ENCODE measurements at regions not wholly inside any gene's neighbourhood (a gene's known extent, or its start where the extent isn't known, plus 50 kb on each side); places are given as distances from the start of the nearest gene placed in this dataset.

DNA sequence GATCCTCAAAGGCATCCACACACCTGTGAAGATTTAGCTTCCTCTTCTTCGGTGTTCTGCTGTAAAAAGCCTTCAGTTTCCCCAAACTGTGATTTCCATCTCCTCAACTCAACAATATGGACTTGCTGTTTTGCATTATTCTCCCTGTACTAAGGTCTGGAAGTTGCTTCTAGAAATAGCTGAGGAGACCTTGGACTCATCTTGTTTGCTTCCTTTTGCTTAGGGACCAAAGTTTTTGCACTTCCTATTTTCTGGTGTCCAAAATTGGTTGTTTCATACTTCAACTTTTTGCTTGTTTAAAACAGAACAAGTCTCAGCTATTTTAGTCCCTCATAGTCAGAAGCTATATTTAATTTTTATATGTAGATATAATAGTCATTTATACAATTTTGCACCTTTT is 201.9 kb upstream of the COPS8 start:
- no peak for DNase-seq

DNA sequence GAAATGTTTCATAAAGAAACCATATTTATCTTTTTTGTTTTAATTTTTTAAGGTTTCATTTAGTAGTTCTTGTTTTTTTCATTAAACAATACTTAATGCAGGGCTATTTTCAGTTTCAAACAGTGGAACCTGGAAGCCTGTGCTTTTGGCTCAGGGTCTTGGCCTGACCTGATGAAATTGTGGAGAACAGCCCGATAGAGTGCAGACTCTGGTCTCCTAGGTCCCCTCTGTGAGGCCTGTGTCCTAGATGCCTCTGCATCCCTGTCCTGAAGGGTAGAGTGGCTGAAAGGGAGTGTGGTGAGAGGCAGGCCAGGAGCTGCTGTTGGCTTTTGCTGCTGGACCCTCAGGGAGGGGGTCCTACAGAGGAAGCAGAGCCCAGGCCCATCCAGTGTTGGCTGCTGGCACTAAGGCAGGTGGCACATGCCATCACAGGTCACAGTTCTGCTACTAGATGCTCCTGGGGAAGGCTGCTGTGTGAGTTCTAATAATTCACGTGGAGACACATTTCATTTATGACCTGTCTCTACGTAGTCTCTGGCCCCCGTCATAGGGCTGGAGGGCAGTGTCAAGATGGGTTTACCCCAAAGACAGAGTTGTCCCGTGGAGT is 201.0 kb upstream of the COPS8 start:
- no peak for DNase-seq

DNA sequence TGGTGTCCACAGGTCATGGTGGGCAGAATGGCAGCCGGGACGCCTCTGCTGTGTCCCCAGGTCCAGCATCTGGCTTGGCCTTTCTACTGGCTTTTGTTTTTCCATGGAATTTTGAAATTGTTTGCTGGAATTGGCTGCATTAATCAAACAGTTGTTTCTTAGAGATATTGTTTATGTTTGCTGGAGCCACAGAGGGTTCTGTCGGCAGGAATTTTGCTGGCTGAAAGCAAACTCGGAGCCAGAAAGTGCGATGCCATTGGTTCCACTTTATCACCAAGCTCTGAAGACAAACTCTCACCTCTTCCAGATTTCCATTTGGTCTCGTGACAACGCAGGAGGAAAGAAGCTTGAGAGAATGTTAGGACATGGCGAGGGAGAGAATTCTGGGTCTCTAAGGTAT is 199.2 kb upstream of the COPS8 start:
- DNase-seq = no peak

DNA sequence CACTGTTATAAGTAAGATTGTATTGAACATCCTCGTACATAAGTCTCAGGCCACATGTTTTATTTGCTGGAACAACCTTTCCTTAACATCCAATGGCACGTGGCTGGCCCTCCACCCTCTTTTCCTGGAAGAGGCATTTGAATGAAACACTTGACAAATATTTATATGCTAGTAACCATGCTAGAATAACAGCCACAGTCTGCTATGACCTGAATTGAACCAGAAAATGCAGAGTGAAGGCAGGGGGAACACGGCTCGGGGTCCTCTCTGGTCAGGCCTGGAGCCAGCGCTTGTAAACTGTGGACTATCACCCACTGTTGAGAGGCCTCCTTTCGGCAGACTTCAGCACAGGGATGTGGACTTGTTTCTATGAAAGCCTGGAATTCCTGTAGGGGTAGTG is 198.2 kb upstream of the COPS8 start:
- DNase-seq = no peak

DNA sequence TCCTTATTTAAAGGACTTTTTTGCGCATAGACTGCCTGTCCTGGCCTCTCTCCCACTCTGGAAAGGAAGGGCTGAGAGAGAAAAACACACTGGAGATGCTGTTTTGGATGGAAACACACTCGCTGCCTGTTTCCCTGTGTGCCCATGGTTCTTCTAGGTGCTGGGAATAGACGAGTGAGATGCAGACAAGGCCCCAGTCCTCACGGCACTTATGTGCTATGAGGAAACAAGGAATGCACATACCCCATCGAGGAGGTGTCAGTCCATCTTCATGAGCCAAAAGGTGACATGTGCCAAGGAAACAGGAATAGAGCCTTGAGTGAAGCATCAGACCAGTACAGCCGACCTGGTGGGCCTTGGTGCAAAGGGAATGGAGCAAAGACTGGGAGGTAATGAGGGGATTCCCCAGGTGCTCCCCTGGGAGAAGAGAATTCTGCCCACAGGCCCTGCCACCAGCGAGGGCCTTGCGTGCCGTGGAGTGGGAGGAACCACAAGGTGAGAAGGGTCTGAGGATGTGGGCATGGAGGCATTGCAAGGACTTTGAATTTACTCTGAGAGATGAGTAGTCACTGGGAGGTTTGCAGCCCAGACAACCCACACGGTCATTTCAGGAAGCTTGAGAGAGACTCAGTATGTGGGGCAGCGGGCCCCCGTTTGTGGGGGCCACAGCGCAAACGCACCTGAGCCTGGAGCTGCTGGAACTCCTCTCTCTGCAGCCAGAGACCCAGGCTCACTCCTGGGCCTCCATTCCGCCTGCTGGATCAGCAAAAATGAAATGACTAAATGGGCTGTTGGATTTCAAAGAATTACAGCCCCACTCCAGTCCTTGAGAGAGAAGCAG is 197.5 kb upstream of the COPS8 start:
- no peak for DNase-seq

DNA sequence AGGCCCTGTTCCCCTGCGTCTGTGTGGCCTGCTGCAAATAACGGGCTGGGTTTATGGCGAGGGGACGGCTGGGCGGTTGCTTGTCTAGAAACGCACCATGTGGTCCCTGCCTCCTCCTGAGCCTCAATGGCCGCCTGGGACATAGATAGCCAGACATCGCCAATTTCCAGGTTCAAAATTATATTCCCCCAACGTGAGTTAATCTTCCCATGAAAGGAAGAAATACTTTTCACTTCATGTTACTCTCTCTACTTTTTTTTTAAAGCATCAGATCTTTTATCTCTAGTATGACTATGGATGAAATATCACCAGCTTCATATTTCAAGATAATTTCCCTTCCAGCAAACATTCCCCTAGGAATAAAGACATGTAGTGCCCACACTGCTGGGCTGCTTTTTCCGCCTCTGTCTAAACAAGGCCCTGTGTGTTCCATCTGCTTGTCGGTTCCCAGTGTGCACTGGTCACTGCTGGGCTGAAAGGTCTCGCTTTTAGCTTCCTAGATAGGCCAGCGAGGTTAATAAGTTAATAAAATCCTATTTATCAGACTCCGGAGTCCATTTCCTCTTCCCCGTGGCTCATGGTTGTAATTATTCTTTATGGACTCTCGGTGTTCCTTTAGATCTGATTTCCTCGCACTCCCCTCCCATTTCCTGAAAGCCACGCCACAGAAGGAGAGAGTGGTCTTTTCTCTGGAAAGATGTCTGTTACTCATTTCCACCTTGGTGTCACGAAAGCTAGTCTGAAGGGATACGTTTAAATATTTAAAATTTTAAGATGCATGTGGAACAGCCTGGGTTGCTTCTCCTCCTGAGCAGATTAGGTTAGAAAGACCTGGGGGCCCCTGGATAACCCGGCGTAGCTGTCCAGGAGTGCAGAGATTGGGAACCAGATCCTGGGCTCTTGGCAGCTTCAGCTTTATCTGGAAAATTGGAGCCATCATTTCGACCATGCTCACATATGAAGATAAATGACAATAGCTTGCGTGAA is 196.6 kb upstream of the COPS8 start:
- no peak for DNase-seq

DNA sequence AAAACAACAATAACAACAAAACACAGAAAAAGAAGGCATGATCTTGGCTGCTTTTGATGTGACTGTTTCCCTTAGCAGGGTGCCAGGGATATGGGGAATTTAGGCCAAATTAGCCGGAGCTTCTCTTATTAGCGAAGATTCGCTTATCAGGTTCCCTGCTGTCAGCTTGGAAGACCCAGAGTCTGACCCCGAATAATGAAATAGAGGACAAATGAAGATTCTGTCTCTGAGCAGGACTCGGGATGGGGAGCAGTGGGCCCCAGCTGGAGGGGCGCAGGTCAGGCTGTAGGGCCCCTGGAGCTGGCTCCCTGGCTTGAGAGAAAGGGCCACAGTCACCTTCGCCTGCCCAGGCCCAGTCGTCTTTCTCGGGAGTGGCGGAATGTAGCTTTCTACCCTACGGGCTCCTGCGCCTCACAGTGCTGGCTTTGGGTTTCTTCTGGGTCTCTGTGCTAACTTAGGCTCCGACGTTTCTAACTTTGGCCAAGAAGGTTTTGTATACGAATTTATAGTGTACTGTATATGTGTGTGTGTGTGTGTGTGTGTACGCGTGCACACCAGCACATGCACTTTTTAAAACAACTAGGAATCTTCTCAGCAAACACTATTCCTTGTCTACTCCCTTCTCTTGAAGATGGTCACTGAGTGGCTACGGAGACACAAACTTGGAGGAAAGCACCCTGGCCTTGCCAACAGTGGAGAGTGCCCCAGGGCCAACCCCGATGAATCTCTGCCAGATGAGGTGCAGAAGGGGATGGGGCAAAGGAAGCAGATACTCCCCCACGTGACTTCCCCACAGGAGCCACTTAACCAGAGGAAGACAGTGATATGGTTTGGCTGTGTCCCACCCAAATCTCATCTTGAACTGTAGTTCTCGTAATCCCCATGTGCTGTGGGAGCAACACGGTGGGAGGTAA is 195.6 kb upstream of the COPS8 start:
- no peak for DNase-seq

DNA sequence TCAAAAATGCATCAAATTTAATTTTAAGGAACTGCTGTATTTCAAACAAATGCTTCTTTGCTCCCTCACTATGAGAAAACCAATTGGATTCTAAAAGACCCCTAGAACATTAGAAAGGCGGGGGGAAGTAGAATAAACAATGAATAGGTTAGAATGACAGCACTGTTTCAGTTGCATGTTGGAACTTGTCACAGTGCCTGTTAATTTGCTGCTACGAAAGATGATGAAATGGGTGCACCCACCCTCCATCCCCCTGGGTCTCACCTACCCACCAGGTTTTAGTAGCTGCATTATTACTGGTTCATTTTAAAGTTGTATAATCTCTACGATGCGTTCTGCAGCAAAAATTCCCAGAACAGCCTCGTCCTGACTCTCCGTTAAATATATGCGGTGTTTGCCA is 193.0 kb upstream of the COPS8 start:
- DNase-seq = no peak

DNA sequence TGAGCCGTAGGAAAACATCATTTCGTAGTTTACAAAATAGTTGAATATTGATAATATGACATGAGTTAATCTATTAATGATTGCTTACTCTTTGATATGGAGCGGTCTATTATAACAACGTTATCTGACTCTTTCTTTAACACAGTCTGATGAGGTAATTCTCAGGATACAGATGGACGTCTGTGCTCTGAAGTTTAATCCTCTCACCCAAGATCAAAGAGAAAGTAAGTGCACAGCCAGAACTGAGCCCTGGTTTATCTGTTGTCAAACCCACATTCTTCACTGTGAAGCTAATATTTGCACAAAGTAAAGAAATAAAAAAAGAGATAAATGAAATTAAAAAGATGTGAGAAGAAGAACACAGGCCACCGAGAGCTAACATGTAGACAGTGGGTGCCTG is 190.9 kb upstream of the COPS8 start:
- no peak for DNase-seq

DNA sequence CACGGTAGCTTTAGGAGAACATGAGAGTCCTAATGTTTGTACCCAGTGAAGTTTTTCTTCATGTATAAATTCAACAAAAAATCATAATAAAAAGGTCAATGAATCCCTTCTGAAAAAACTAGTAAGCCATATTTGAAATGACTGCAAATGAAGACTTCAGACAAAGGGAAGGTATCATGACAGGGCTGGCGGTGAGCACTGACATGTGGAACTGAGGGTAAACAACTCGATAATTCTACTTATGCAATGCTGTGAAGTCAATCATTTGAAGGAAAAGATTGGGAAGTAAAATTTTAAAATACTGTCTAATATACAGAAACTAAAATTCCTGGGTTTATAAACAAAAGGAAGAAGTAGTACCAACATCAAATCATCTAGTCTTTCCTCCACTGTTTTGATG is 190.2 kb upstream of the COPS8 start:
- DNase-seq = no peak

DNA sequence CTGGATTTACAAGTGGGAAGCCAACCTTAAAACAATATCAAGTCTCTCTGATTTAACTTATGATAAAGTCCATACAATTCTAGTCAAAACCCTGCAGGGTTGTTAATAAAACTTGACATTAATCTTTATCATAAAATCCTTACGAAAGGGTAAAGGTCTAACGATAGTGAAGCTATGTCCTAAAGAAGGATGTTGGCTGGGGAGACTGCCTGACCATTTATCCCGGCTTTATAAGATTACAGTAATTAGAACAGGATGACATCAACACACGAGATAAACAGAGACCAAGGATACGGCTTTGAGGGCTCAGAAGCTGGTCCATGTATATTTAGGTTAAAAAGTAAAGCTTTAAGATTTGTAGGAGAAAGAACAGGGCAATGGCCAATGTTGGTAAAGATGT is 189.0 kb upstream of the COPS8 start:
- no peak for DNase-seq

DNA sequence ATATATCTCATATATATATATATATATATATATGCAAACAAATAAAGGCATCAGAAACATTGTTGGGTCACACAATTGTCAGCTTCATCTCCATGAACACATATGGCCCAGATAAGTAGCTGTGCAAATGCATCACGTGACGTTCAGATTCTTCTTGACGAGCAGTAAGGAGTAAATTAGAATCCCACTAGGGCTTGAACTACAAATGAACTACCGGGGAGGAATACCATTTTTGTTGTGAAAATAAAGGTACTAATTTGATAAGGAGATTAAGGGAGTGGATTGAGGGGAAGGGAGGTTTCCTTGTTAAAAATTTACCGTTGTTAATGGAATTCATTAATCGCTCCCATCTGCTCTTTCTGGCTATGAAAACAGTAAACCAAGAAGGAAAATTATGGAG is 186.5 kb upstream of the COPS8 start:
- no peak for DNase-seq

DNA sequence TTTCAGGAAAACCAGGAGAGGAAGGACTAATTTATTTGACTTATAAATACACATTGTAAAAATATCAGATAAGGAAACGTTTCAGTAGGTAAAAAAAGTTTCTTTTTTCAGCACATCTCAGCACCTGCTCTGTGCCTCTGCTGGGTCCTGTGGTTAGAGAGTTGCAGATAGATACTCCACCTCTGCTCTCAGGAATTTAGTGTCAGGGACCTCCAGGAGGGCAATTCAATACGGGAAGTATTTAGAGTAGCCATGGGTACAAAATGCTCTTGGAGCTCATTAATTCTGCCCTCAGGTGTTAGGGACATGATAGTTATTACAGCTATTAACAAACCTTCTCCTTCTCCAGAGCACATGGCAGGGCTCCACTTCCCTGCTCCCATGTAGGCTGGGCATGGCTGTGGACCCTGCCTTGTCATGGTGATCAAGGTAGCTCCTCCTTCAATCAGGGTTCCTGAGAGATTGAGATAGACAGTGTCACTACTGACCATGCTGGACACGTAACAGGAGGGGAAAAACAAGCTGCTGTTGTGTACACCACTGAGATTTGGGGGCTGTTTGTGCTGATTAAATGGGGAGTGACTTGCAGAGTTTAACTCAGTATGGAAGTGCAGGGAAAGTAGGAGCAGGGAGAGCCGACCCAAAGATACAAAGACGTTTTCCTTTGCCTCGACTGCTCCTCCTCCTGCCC is 185.6 kb upstream of the COPS8 start:
- DNase-seq = no peak

DNA sequence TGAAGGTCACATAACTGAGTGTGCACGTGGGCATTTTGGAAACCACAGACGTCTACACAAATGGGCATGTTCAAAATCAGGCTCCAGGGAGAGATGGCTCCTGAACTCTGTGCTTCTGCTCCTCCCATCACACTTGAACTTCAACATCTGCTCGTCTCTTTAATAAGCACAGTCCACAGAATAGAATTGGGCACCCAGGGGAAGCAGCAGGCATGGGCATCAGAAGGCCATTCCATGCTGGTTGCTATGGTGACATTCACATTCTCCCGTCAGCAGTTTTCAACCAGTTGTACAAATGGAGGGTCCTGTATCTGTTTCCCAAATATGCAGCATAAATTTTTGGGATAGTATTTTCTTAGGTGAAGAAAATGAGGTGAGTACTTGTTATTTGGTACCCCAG is 183.7 kb upstream of the COPS8 start:
- no peak for DNase-seq

DNA sequence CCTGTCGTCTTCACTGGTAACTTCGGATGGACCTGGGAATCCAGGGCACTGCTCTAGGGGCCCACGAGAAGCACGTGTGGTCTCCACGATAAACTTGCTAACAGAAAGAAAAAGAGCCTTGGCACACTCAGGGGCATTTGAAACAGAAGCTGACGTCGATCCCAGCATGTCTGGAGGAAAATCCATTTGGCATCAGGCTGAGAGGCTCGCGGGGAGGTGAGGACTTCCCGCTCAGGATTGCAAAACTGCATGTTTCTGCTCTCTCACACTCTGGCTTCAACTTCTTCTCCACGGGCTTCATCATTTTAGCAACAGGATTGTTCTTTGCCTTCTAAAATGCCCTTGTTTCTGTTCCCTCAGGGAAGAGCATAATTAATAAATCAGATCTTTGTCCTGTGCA is 181.7 kb upstream of the COPS8 start:
- no peak for DNase-seq

DNA sequence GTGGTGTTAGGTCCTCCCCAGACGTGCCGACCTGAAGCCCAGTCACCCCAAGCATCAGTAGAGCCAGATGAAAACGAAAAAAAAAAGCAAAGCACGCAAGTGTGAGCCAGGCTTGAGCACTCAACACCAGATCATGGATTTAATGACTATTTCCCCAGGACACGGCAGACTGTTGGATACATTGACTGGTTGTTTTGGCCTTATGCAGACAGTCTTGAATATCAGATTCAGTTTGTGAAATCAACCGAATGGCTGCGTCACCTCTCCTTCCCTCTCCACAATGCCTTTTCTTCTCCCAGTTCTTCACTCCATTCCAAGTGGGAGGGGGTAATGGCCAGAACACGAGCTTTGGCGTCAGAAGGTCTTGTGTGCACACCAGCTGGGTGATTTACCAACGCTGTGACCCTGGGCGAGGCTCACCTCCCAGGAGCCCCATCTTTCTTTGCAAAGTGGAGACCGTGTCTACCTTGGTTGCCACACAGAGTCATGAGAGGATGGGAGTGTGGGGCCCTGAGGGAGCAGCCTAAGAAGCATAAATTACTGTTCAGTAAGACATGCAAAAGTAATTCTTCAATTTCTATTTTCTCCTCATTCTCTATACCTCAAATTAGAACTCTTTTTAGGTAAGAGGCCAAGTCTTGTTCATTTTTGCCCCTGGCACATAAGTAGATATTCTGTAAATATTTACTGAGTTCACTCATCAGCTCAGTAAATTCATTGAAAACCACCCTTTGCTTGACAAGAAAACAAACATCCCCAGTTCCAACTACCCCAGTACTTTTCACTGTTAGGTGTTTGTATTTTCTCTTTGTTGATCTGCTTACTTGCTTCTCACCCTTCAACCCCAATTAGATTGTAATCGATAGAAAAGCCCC is 181.1 kb upstream of the COPS8 start:
- no peak for DNase-seq

DNA sequence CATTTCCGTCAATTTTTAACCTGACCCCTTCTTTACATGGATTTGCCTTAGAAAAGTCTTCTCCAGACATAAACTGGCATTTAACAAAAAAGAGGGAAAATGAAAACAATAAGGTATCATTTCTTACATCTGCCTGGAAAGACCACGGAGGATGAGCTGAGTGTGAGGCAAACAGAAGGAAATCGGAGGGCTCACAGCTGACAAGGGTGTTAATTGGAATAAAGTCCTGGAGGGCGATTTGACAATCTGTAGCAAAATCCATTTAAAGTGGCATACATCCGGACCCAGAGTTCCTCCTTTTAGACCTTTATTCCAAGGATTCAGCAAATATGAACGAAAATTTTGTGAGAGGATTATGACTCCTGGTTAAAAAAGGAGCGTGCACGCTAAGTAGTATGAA is 179.7 kb upstream of the COPS8 start:
- DNase-seq = no peak

DNA sequence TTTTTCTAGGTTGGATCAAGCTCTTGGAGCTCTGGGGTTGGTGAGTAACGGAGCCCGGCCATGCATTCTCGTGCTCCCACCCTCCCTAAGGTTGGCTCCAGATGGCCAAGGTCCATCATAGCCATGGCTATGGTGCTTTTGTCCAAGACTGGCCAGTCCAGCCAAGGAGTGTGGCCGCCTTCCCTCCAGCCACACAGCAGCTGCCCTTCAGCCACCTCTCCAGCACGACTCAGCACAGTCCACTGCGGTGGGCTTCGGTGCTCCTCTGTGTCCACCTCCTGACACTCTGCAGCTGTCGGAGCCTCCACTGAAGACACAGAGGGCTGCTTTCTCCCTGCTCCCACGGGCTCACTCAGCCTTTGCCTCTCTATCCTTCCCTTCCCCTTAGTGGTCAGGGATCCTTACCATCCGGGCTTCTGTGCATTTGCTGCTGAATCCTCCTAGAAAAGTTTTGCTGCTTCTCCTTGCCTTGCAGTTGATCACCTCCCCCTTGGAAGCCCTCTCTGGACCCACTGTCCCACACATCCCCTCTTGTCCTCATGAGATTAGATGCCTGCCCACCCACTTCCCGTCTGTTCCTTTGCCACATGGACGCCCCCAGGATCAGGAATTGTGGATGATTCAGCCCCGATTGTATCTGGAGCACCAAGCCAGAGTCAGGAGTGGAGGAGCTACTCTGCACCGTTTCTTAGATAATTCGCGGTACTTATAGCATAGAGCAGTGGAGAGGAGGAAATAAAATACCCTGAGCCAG is 177.1 kb upstream of the COPS8 start:
- no peak for DNase-seq

DNA sequence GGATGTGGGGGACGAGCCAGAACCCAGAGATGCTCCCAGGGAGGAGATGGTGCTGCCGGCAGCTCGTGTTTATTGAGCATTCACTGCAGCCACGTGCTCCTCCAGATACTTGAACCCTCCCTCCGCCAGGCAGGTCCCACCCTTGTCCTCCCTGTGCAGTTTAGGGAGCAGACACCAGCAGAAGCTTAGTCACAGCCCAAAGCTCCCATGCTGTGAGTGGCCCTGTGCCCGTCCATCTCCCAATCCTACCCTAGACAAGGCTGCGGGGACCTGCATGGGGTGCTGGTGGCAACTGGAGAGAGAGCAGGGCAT is 176.5 kb upstream of the COPS8 start:
- DNase-seq = no peak

DNA sequence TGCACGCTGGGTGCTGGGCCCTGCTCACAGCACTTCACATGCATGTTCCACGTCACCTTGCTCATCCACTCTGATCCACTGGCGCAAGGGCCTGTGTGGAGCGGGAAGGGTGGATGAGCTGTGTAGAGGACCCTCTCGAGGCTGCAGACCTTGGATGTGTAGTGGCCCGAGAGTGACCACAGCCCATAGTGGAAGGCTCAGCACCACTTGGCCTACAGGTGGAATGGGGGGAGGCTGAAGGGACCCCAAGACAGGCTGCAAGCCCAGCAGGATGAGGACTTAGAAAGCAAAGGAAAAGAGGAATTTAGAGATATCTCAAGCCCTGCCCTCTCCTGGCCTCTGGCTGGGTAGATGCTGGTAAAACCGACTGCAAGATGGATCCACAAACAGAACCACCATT is 175.9 kb upstream of the COPS8 start:
- no peak for DNase-seq
